HCT116 (cell line): ENCODE measurements at regions not wholly inside any gene's neighbourhood (a gene's known extent, or its start where the extent isn't known, plus 50 kb on each side); places are given as distances from the start of the nearest gene placed in this dataset.

Source experiments
- ATAC-seq: fragments of 200-7000 bp; cut with Tn5 transposase; 2 replicates; pipeline ENCODE4 v1.9.1; 2020; ENCODE audit warnings: mild to moderate bottlenecking, moderate library complexity
- BruUV-seq: library from RNA; stranded (reverse); fragments of 400-500 nt; replicated peaks from 2 replicates; lab custom pipeline; 2021; lab: Mats Ljungman, UMichigan
- CTCF ChIA-PET: fragments of 300-600 bp; sonication (Branson Sonifier 250); formaldehyde crosslinking; loops from one replicate; lab custom pipeline; 2021; ENCODE audit warnings: antibody characterized with exemption; lab: Charles Lee
- POLR2A ChIA-PET: fragments of 300-600, 350-600 bp; sonication (Branson Sonifier 250); formaldehyde crosslinking; loops from one replicate; lab custom pipeline; 2021; ENCODE audit warnings: antibody characterized with exemption; lab: Charles Lee
- RAD21 ChIA-PET, 2 experiments: fragments of 300-600 bp; sonication (Branson Sonifier 250); formaldehyde crosslinking; loops; one replicate each; lab custom pipeline; 2023; ENCODE audit warnings: low total read pairs in 2 of 2; ENCODE audit not compliant: uncharacterized antibody in 2 of 2, unreplicated experiment in 2 of 2, low non-redundant PET in 1 of 2; lab: Charles Lee
- DNase-seq: peaks from one replicate; pipeline ENCODE4 v3.0.0-alpha.2; 2010; ENCODE audit warnings: low read depth, low spot score
- H2AFZ ChIP-seq: fragments of 200-600 bp; shearing (Covaris generic), sonication (generic); 2 replicates; pipeline ENCODE4 v1.6.1; 2017; ENCODE audit warnings: low read depth, mixed run types, mixed read lengths, antibody characterized with exemption, low read length; ENCODE audit not compliant: poor library complexity, severe bottlenecking
- H3K27ac ChIP-seq: 2 replicates; pipeline ENCODE4 v1.5.1; 2012; ENCODE audit warnings: low read depth, low read length
- H3K27me3 ChIP-seq: fragments of 200-600 bp; sonication (generic); 2 replicates; pipeline ENCODE4 v1.6.1; 2016; ENCODE audit warnings: mixed run types, low read length, mixed read lengths; ENCODE audit not compliant: insufficient read depth
- H3K36me3 ChIP-seq, 2 experiments: fragments of 200-500 bp in 1 of 2; fragments of 200-600 bp in 1 of 2; sonication (Bioruptor generic) in 1 of 2; sonication (generic) in 1 of 2; 2 replicates each; pipeline versions ENCODE4 v1.5.1 to v1.6.1; 2014 to 2016; ENCODE audit warnings: low read length in 2 of 2, inconsistent platforms in 1 of 2, mixed read lengths in 1 of 2, mixed run types in 1 of 2; ENCODE audit not compliant: insufficient read depth in 2 of 2, control insufficient read depth in 1 of 2
- H3K4me1 ChIP-seq, 2 experiments: fragments of 200-600 bp in 1 of 2; sonication (generic) in 1 of 2; 2 replicates each; pipeline versions ENCODE4 v1.5.1 to v1.6.1; 2012 to 2017; ENCODE audit warnings: low read length in 2 of 2, inconsistent platforms in 1 of 2, mild to moderate bottlenecking in 1 of 2, mixed read lengths in 1 of 2, mixed run types in 1 of 2, moderate library complexity in 1 of 2; ENCODE audit not compliant: insufficient read depth in 2 of 2, control insufficient read depth in 1 of 2
- H3K4me2 ChIP-seq: fragments of 200-600 bp; sonication (generic); 2 replicates; pipeline ENCODE4 v1.6.1; 2017; ENCODE audit warnings: mixed run types, low read length, mixed read lengths
- H3K4me3 ChIP-seq, 2 experiments: fragments of 200-600 bp in 1 of 2; sonication (generic) in 1 of 2; replicated peaks in 1 of 2; 2 replicates each; pipeline ENCODE4 v1.5.1; 2011 to 2016; ENCODE audit warnings: low read length in 2 of 2, control low read depth in 1 of 2, low read depth in 1 of 2, mild to moderate bottlenecking in 1 of 2, mixed read lengths in 1 of 2, mixed run types in 1 of 2
- H3K79me2 ChIP-seq: fragments of 200-600 bp; sonication (generic); 2 replicates; pipeline ENCODE4 v1.6.1; 2017; ENCODE audit warnings: mild to moderate bottlenecking, mixed run types, low read length, moderate library complexity, mixed read lengths; ENCODE audit not compliant: insufficient read depth
- H3K9ac ChIP-seq: fragments of 200-600 bp; sonication (generic); 2 replicates; pipeline ENCODE4 v1.6.1; 2016; ENCODE audit warnings: low read length, mixed read lengths
- H3K9me2 ChIP-seq: fragments of 200-600 bp; sonication (generic), shearing (Covaris generic); 2 replicates; pipeline ENCODE4 v1.6.1; 2017; ENCODE audit warnings: mixed run types, mild to moderate bottlenecking, moderate library complexity; ENCODE audit not compliant: insufficient read depth
- H3K9me3 ChIP-seq, 2 experiments: fragments of 200-500 bp in 1 of 2; fragments of 200-600 bp in 1 of 2; sonication (Bioruptor generic) in 1 of 2; sonication (generic) in 1 of 2; 2 replicates each; pipeline ENCODE4 v1.6.1; 2014 to 2017; ENCODE audit warnings: low read length in 2 of 2, mixed read lengths in 2 of 2, inconsistent platforms in 1 of 2, low read depth in 1 of 2, mild to moderate bottlenecking in 1 of 2, mixed run types in 1 of 2, moderate library complexity in 1 of 2; ENCODE audit not compliant: control insufficient read depth in 1 of 2, insufficient read depth in 1 of 2
- H4K20me1 ChIP-seq: fragments of 200-600 bp; sonication (generic), shearing (Covaris generic); 2 replicates; pipeline ENCODE4 v1.6.1; 2017; ENCODE audit warnings: mixed run types, mild to moderate bottlenecking, moderate library complexity; ENCODE audit not compliant: insufficient read depth
- CBX3 ChIP-seq: IDR thresholded peaks from 2 replicates; pipeline ENCODE4 v1.6.1; 2012; ENCODE audit warnings: low read depth
- CTCF ChIP-seq, 3 experiments: fragments of 200-600 bp in 1 of 3; sonication (generic) in 1 of 3; IDR thresholded peaks in 2 of 3; conservative IDR thresholded peaks in 1 of 3; 2 replicates each; pipeline ENCODE4 v1.5.1; 2012 to 2017; ENCODE audit warnings: low read depth in 2 of 3, low read length in 2 of 3, antibody characterized with exemption in 1 of 3, borderline replicate concordance in 1 of 3, control low read depth in 1 of 3, mild to moderate bottlenecking in 1 of 3, mixed read lengths in 1 of 3, mixed run types in 1 of 3, moderate library complexity in 1 of 3; ENCODE audit not compliant: insufficient read depth in 1 of 3
- EGR1 ChIP-seq: IDR thresholded peaks from 2 replicates; pipeline ENCODE4 v1.6.1; 2012; ENCODE audit warnings: low read depth
- ELF1 ChIP-seq: IDR thresholded peaks from 2 replicates; pipeline ENCODE4 v1.6.1; 2012; ENCODE audit warnings: low read depth, borderline replicate concordance
- EZH2 ChIP-seq: fragments of 200-600 bp; sonication (generic); IDR thresholded peaks from 2 replicates; pipeline ENCODE4 v1.6.1; 2017; ENCODE audit warnings: antibody characterized with exemption, mixed run types
- EZH2phosphoT487 ChIP-seq: fragments of 200-600 bp; IDR thresholded peaks from 2 replicates; pipeline ENCODE4 v1.6.1; 2018; ENCODE audit warnings: antibody characterized with exemption, borderline replicate concordance
- FOSL1 ChIP-seq: IDR thresholded peaks from 2 replicates; pipeline ENCODE4 v1.6.1; 2012; ENCODE audit warnings: low read depth
- JUND ChIP-seq: IDR thresholded peaks from 2 replicates; pipeline ENCODE4 v1.6.1; 2012
- MAX ChIP-seq: IDR thresholded peaks from 2 replicates; pipeline ENCODE4 v1.6.1; 2012
- POLR2A ChIP-seq: IDR thresholded peaks from 2 replicates; pipeline ENCODE4 v1.7.0; 2011; ENCODE audit warnings: borderline replicate concordance; ENCODE audit not compliant: insufficient read depth, insufficient read length; ENCODE audit errors: extremely low read depth
- RAD21 ChIP-seq: IDR thresholded peaks from 2 replicates; pipeline ENCODE4 v1.6.1; 2012; ENCODE audit warnings: low read depth, mild to moderate bottlenecking
- SIN3A ChIP-seq: IDR thresholded peaks from 2 replicates; pipeline ENCODE4 v1.6.1; 2012; ENCODE audit warnings: low read depth
- SP1 ChIP-seq: IDR thresholded peaks from 2 replicates; pipeline ENCODE4 v1.6.1; 2012; ENCODE audit warnings: low read depth
- SRF ChIP-seq: IDR thresholded peaks from 2 replicates; pipeline ENCODE4 v1.6.1; 2012; ENCODE audit warnings: low read depth
- TCF7L2 ChIP-seq: IDR thresholded peaks from 2 replicates; pipeline ENCODE4 v1.7.0; 2011; ENCODE audit warnings: borderline replicate concordance, inconsistent platforms; ENCODE audit not compliant: insufficient read depth, insufficient read length; ENCODE audit errors: extremely low read depth
- ZBTB33 ChIP-seq: IDR thresholded peaks from 2 replicates; pipeline ENCODE4 v1.6.1; 2011; ENCODE audit warnings: mild to moderate bottlenecking, low read length, moderate library complexity; ENCODE audit not compliant: insufficient replicate concordance; ENCODE audit errors: extremely low read depth
- ZFX ChIP-seq: fragments of 450-650 bp; IDR thresholded peaks from 2 replicates; pipeline ENCODE4 v1.6.1; 2017
- ZNF274 ChIP-seq: fragments of 200-500 bp; sonication (Bioruptor generic); IDR thresholded peaks from 2 replicates; pipeline ENCODE4 v1.6.1; 2014; ENCODE audit warnings: mild to moderate bottlenecking, low read depth, low read length, inconsistent platforms
- intact Hi-C: fragments of 100-400 bp; cut with micrococcal nuclease; formaldehyde crosslinking; loops from 2 replicates; pipeline ENCODE4 v1.10.0; 2022
- TF ChIP-seq, protein P1 (sequence below): IDR thresholded peaks from 2 replicates; pipeline ENCODE4 v1.6.1; 2012
- TF ChIP-seq, protein P2 (sequence below): IDR thresholded peaks from 2 replicates; pipeline ENCODE4 v1.6.1; 2012; ENCODE audit warnings: low read depth

- BruUV-seq, result no TSS peak
- Histone ChIP-seq H3K9me3 (no peaks in the 10 kb centered on the region), H3K36me3 (no peaks in the 10 kb centered on the region), H3K4me1 (no peaks in the 10 kb centered on the region), H3K9me2 (no peaks in the 10 kb centered on the region), H3K27ac (no peak overlapping the region), H3K4me2 (no peak overlapping the region), H3K79me2 (no peaks in the 10 kb centered on the region), H2AFZ (no peak overlapping the region), H4K20me1 (no peaks in the 10 kb centered on the region), H3K4me3 (no peak overlapping the region), H3K9ac (no peak overlapping the region), H3K27me3 (no peaks in the 10 kb centered on the region)
- RAD21 ChIA-PET, result no interaction called here
- intact Hi-C loops, result no loop called here
- TF ChIP-seq EZH2 (no peak), ZNF274 (no peak), CTCF (IDR thresholded peaks at IDR 0.05 in 2 of 3, conservative IDR thresholded peaks at IDR 0.05 in 1 of 3; ENCODE audit: borderline replicate concordance in 1 of 3, insufficient read depth in 1 of 3, low read depth in 2 of 3, low read length in 2 of 3) (no peak), TCF7L2 (no peak), POLR2A (no peak), SRF (no peak), JUND (no peak), FOSL1 (no peak), ELF1 (no peak), CBX3 (no peak), ZFX (no peak), ZBTB33 (no peak), SIN3A (no peak), RAD21 (no peak), SP1 (no peak), EZH2phosphoT487 (no peak), MAX (no peak), EGR1 (no peak)
- TF ChIP-seq, protein P1, sequence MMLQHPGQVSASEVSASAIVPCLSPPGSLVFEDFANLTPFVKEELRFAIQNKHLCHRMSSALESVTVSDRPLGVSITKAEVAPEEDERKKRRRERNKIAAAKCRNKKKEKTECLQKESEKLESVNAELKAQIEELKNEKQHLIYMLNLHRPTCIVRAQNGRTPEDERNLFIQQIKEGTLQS, result no peak
- TF ChIP-seq, protein P2, sequence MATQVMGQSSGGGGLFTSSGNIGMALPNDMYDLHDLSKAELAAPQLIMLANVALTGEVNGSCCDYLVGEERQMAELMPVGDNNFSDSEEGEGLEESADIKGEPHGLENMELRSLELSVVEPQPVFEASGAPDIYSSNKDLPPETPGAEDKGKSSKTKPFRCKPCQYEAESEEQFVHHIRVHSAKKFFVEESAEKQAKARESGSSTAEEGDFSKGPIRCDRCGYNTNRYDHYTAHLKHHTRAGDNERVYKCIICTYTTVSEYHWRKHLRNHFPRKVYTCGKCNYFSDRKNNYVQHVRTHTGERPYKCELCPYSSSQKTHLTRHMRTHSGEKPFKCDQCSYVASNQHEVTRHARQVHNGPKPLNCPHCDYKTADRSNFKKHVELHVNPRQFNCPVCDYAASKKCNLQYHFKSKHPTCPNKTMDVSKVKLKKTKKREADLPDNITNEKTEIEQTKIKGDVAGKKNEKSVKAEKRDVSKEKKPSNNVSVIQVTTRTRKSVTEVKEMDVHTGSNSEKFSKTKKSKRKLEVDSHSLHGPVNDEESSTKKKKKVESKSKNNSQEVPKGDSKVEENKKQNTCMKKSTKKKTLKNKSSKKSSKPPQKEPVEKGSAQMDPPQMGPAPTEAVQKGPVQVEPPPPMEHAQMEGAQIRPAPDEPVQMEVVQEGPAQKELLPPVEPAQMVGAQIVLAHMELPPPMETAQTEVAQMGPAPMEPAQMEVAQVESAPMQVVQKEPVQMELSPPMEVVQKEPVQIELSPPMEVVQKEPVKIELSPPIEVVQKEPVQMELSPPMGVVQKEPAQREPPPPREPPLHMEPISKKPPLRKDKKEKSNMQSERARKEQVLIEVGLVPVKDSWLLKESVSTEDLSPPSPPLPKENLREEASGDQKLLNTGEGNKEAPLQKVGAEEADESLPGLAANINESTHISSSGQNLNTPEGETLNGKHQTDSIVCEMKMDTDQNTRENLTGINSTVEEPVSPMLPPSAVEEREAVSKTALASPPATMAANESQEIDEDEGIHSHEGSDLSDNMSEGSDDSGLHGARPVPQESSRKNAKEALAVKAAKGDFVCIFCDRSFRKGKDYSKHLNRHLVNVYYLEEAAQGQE, result no peak
- no peak for DNase-seq
- CTCF ChIA-PET, result no interaction called here
- POLR2A ChIA-PET, result no interaction called here
- ATAC-seq, result no peak
These were observed 738.9 kb upstream of the PTBP2 start for GRCh38 chr1:95982711-95983110.
